UCSD-AML1 (cell line): ENCODE measurements at regions not wholly inside any gene's neighbourhood (a gene's known extent, or its start where the extent isn't known, plus 50 kb on each side); places are given as distances from the start of the nearest gene placed in this dataset.

Experiments used
- DNase-seq: peaks from one replicate; lab custom pipeline; 2025; ENCODE audit not compliant: unreplicated experiment; lab: John Stamatoyannopoulos, UW

DNA sequence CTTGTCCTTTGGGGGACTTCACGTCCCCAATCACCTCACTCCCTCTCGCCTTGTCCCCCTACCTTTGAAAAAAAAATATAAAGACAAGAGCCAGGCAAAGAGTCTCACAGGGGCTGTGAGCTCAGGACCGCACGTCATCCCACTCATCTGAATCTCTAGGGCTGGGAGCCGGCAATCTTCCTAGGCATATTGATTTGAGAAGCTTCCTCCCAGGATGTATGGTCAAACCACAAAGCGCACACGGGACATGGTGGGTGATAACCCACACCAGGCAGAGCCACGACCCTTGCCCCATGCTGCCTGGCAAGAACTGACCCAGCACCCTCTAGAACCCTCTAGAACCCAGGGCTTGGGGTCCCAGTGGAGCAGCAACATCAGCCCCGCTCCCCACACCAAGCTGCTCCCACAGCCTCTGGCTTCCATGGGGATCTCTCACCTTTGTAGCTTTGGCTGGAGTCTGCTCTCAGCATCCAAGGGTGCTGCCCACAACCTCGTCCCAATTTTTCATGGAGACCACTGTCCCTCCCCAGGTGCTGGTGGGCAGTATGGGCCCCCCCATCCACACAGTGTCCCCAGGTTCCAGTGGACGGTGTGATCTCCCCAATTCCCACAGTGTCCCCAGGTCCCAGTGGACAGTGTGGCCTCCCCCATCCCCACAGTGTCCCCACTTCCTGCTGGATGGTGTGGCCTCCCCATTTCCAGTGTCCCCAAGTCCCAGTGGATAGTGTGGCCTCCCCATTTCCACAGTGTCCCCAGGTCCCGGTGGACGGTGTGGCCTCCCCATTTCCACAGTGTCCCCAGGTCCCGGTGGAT is 85.2 kb upstream of the FGF3 start:
- peak; percentile 32 for DNase-seq

DNA sequence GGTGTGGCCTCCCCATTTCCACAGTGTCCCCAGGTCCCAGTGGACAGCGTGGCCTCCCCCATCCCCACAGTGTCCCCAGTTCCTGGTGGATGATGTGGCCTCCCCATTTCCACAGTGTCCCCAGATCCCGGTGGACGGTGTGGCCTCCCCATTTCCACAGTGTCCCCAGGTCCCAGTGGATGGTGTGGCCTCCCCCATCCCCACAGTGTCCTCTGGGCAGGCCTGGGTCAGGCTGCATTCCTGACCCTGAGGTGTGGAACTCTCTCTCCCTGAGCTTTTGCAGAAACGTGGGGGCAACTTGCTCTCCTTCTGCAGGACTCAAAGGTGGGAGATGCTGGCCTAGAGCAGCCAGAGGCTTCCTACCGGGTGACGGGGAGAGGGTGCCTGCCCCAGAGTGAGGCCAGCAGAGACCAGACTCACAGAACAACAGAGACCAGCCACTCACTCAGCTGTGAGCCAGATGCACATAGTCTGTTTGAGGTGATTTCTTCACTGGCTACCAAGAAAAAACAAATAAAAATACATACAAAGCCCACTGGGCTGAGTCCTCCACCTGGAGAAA is 85.8 kb upstream of the FGF3 start:
- no peak for DNase-seq

DNA sequence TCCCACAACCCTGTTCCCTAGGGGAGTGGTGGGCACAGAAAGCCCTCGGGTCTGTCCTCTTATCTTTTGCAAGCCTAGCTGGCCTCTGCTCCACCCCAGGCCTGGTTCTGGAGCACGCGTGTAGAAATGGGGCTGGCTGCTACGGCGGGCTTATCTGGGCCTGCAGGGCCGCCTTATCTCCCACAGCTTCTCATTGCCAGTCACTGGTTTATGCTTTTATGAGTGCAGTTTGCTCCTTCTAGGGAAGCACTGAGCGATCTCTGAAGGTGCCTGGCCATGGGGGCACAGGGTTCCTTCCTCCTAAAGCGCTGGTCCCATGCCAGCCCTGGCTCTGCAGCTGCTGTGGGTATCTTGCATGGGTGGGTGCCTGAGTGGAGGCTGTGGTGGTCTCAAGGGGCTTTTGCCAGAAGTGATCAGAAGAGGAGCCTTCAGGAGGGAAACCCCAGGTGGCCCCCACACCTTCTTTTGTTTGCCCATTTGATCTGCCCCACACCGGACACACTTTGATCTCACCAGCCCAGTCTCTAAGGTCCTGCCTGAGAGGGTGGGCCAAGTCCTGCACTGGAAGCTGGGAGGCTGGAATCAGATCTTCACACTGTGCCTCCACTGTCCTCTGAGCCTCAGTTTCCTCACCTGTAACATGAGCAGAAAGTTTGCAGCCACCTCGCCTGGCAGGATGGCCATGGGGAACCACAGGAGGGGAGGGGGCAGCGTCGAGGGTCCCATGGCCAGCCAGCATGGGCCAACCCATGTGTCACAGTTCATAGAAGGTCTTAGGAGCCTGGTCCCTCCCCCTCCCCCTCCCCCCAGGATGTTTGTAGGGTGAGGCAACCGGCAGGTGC is 86.6 kb upstream of the FGF3 start:
- peak; percentile 47 for DNase-seq

DNA sequence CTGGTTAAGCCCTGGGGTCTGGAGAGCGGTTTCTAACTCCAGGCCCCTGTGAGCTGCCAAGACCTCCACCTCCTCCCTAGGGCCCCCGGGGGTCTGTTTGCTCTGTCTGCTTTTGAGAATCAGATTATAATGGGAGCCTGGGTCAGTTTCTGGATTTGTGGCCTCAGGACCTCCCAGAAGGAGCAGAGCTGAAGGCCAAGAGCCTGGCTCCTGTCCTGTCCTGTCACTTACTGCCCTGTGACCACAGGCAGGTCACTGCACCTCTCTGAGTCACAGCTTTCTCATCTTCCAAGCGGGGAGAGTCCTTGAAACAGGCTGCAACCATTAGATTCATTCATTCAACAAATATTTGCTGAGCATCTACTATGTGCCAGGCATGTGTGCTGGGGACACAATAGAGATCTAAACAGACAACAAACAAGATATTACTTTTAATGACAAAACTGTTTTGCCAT is 87.3 kb upstream of the FGF3 start:
- no peak for DNase-seq

DNA sequence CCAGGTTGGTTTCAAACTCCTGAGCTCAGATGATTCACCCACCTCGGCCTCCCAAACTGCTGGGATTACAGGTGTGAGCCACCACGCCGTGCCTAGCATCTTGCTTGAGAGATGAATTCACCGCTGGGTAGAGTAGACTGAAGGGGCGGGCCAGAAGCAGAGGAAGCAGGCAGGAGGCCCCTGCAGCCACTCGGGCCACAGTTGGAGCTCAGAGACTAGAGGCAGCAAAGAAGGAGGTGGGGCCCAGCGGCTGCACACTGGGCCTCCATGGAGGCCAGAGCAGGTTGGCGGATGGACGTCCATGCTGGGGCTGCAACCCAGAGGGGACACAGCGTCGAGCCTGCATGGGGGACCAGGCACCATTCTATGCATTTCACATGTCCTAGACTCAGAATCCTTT is 88.4 kb upstream of the FGF3 start:
- no peak for DNase-seq

DNA sequence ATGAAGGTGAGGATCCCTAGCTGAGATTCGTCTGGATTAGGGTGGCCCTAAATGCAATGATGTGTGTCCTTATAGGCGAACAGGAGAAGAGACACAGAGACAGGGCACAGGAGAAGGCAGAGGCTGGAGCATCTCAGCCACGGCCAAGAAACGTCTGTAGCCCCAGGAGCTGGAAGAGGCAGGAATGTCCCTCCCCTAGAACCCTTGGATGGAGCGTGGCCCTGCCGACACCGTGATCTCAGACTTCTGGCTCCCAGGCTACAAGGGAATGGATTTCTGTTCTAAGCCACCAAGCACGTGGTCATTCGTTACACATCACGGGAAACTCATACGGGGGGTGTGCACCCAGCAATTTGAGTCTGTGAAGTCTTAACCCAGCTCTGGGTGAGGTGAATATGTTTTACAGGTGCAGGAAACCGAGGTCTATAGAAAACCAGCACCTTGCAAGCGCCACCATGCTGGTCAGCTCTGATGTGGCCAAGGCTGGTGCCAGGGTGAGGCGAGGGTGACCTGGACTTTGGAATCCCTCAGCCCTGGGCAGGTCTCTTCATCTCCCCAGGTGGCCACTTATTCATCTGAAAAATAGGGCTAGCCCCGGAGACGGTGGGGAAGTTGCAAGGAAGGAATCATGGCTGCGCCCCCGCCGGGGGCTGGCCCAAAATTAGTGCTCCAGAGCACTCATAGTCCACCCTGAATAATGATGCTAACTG is 89.5 kb upstream of the FGF3 start:
- DNase-seq, result no peak

DNA sequence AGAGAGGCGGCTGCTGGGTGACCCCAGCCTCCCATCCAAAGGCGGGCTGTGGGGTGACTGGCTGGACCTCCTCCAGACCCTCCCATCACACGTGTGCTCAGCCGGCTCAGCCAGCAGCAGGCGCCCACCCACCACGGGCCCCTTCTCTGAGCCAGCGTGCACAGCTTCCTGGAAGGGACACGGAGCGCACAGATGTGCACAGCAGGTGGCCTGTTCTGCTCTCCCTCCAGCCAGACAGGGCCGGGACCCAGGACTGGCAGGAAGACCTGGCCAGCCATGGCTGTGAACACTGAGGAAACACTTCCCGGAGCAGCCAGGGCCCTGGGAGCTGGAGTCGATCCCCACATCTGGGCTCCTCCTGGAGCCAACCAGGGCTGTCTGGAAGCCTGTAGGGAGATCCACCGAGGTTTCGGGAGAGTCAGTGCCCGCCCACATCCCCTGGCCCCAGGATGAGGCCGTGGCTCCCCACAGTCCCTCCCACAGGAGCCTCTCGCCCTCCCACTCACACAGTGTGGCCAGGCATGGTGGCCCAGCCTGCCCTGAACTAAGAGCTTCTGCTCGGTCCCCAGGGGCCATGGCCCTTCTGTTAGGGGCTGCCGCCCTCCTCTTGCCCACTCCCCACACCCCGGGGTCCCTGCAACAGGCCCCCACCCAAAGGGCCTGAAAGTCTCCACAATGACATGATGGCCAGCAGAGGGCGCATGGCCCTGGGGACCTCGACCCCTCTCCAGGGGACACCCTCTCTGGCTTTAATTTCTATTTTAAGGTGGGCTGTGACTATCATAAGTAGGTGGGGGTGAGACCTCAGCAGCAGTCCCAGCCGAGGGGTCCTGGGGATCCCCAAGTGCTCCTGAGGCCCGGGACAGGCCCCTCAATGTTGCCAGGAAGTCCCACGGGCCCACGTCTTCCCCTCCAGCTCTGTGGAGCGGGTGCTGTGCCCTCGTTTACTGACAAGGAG is 90.6 kb upstream of the FGF3 start:
- DNase-seq, result peak; percentile 29

DNA sequence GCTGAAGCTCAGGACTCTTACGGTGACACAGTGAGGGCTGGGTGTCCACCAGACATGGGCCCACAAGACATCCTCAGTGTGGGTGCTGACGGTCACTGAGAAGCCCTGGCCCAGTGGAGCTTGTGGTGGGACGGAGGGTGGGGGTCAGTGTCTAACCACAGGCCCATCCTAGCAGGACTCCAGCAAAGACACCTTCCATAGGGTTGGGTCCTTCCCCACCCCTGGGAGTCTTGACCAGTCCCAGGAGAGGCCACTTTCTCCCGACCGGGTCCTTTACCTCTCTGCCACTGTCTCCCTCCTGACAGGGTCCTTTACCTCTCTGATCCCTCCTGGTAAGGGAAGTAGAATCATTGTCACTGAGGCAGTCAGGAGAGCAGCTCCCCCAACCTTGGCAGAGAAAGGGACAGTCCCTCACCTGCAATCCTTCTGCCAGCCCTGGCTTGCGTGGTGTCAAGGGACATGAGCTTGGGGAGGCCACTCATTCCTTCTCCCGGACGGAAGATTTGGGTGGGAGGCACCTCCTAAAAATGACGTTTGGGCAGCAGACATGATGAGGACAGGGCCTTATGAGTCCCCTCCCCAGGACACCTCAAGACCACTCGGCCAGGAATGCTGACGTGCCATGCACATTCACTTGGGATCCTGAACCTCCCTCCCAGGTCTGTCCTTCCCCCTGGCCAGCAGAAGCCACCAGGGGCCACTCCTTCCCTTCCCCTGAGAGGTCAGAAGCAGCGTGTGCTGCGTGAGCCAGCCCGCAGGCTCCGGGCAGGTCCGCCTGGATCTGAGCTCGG is 91.5 kb upstream of the FGF3 start:
- DNase-seq, result no peak

DNA sequence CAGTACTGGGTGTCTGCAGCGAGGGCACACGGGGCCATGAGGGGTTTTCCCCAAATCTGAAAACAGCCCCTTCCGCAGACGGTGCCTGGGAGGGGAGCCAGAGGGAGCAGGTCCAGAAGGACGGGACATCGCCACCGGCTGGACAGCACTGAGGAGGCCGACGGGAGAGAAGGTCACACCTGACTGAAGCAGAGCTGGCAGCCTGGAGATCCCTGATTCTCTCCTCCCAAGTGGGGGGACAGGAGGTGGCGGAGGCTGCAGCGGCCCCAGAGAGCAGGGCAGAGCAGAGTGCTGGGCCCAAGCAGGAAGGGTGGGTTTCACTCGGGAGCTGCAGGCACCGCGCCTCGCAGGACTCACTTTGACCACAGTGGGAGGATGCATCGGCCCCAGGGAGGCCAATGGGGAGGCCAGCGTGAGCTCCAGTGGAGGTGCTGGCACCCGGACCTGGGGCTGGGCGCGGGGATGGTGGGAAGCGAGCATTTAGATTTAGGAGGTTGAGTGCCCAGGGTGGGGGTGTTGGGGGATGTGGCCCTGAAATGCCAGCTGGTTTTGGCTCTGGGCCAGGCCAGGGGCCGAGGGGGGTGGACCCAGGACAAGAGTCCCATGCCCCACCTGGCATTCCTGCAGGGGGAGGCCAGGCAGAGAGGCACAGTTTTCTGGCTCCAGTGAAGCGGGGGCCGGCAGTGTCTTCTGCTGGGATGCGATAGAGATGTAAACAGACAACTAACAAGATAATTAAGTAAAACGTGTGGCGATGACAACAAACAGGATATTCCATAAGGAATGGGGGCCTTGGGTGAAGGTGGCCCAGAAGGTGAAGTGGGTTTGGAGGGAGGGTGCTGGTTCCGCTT is 92.3 kb upstream of the FGF3 start:
- no peak for DNase-seq

DNA sequence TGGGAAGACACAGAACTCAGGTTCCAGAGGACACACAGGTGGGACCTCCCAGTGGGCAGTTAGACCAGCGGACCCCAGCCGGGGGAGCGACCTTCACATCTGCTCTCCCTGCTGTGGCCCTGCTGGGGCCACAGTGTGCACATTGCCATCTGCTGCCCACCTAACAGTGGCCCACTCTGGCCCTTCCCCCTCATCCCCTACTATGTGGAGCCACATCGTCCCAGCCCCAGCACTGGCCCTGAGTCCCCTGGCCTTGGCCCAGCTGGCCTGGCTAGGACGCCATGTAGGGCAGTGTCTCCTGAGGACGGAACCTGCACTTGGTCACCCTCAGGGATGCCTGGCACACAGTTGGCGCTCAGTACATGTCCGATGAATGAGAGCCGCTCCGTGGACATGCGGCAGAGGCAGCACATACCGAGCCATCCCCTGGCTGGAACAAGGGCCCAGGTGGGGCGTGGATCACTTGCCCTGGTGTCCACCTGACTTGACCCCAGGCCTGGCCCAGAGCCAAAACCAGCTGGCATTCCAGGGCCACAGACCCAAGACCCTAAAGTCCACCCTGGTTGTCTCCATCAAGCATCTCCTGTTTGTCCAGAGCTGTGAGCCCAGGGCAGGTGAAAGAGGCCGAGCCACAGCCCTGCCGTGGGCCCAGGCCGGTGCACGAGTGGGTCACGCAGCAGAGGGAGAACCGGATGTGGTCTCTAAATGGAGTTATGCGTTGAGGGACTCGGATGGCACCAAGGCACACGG is 93.1 kb upstream of the FGF3 start:
- no peak for DNase-seq

DNA sequence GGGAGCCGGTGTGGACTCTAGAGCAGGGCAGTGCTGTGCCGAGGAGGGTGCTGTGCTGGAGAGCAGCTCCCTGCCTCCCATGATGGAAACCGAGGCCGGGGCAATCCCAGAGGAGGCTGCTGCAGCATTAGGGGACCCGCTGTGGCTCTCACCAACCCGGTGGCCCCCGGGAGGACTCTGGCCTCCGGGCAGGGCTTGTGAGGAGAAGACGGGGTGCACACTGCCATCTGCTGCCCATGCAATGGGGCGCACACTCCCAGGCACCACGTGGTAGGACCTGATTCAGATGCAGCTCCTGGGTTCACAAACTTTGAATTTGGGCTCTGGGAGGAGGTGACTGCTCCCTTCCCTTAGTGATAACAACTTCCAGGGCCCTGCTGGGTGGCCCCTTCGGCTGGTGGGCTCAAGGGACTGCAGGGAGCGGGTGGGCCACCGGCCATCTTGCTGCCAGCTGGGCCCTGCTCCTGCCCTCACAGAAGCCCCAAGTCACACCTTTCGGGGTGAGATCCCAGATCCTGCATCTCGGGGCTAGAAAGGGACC is 93.8 kb upstream of the FGF3 start:
- peak; percentile 32 for DNase-seq

DNA sequence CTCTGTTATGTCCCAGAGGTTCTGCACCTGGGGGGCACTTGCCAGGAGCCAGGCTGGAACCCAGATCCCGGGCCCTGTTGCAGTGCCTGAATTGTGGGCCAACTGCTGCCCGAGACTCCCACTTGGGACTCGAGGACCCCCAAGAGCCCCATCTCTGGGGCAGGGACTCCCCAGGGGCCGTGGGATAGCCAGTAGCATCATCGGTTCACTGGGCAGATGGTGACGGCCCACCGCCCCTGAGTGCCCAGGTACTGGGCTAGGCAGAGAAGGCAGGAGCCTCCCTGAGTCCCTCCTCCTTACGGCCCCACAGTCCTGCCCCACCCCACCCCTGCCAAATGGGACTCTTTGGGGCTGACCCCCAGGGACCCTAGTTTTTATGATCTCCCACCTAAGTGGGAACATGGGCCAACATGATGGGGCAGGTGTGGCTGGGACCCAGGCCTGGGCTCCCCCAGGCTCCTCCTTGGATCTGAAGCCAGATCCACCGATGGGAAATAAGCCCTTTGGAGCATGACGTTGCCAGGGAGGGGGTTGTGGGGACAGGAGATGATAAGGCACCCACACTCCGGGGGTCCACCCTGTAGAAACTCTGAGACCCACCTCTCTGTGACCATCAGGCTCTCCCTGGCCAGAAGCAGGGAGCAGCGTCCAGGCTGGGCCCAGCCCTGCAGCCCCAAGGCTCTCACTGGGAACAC is 94.5 kb upstream of the FGF3 start:
- DNase-seq, result no peak

DNA sequence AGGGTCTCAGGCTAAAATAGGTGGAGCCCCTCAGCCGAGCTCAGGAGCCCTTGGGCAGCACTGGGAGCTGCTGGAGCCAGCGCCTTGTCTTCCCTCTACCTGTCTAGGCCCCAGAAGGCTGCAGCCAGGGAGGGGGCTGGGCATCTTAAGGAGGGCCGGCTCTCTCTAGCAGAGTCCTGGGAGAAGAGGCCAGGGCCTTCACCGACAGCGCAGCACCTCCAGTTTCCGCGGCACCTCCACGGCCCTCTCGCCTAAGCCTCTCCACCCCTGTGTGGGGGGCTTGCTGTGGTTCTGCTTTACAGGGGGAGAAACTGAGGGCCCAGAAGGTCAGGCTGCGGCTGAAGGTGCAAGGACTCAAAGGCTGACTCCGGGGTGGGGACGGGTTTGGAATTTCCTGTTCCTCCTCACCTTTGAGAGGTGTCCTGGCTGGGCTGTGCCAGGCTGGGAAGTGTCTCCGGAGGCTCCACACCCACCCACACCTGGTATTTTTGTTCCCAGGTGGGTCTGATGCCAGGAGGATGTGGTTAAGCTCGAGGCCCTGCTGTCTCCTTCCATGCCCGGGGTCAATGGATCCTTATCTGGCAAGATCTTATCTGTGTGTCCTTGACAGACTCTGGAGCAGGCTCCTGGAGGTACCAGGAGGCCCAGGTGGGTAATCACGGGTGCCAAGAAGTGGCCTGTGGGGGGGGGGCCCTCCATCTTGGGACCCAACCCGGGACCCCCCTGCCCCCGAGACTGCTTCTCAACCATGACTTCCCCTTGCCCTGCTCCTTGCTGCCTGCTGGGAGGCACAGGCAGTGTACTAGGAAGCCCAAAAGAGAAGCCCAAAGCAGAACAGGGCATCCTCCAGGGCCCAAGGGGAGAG is 95.3 kb upstream of the FGF3 start:
- DNase-seq, result no peak

DNA sequence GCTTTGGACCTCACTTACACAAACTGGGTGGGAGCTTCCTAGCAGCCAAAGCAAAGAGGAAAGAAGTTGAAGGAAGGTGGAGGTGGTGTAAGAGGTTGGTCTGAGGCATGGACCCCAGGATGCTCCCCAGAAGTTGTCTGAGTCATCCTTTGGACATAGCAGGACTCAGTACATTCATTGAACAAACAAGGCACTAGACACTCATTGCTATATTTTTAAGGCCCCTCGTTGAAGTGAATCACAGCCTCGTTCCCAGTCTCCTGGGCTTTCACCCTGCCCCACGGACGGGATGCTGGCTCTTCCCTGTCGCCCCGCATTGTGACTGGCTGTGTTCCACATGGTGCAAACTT is 95.9 kb upstream of the FGF3 start:
- DNase-seq, result no peak

DNA sequence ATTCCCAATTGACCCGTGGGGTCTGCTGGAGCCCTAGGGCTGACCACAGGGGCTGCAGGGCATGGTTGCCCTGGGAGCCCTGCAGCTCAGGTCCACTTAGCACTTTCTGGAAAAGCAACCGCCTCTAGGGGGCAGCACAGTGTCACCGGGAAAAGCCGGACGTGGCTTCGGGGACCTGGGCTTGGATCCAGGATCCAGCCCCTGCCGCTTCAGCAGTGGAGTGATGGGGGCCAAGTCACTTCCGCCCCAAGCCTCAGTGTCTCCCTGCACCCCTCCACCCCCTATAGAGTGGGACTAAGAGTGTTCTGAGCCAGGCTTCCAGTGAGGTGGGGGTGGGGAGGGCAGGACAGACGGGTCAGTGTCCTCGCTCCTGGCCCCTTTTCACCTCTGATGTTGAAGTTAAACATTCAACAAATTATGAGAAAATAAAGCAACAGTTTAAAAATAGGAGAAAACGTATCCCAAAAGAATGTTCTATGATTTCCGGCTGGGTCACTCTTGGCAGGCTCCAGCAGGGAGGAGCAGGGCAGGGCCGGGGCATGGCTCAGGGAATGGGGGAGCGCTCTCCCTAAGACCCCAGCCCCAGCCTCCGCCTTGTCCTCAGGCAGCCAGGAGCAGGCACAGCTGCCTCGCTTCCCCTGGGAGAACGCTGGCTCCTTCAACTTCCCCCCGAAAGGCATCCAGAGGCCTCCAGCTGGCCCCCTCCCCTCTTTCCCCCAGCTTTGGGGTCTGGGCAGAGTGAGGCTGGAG is 96.5 kb upstream of the FGF3 start:
- DNase-seq, result peak; percentile 64
